ENCODE measurements at regions not wholly inside any gene's neighbourhood (a gene's known extent, or its start where the extent isn't known, plus 50 kb on each side); places are given as distances from the start of the nearest gene placed in this dataset.

DNA sequence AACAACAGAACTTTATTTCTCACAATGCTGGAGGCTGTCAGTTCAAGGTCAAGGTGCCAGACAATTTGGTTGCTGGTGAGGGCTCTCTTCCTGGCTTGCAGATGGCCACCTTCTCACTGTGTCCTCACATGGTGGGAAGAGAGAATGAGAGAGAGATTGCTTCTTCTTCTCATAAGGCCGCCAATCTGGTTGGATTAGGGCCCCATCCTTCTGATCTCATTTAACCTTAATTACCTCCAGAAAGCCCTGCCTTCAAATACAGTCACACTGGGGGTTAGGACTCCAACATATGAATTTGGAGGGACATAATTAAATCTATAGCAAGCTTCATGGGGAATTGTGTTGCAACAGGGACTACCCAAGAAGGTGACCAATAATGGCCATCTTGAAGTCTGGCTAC, 110.2 kb downstream of the LHX2 start:
- Mint-ChIP-seq H3K27me3 (ENCODE audit: low read depth) (peaks cover 4% of the 10 kb centered on the region; the same call in 1 of the 2 replicates), H3K36me3 (peaks cover 3% of the 10 kb centered on the region; the same call in 1 of the 2 replicates), H3K9me3 (peaks cover 8% of the 10 kb centered on the region), H3K27ac (no peak overlapping the region), H3K4me1 (peaks cover 7% of the 10 kb centered on the region), H3K4me3 (no peak overlapping the region)
- ChIA-PET CTCF (interaction anchor here (0.6 to 1.7 kb wide), 3 partner anchors 9 to 204 kb away, joined by 4 to 7 read pairs (median 5); no protein-coding TSS in a partner anchor), POLR2A (no interaction called here)
- TF ChIP-seq FOXP1 (CRISPR knock-in tag; IDR thresholded peaks at IDR 0.05; ENCODE audit: borderline replicate concordance) (no peak), ELF4 (CRISPR knock-in tag; IDR thresholded peaks at IDR 0.05; ENCODE audit: low read depth) (no peak)
- TF ChIP-seq, protein P1, sequence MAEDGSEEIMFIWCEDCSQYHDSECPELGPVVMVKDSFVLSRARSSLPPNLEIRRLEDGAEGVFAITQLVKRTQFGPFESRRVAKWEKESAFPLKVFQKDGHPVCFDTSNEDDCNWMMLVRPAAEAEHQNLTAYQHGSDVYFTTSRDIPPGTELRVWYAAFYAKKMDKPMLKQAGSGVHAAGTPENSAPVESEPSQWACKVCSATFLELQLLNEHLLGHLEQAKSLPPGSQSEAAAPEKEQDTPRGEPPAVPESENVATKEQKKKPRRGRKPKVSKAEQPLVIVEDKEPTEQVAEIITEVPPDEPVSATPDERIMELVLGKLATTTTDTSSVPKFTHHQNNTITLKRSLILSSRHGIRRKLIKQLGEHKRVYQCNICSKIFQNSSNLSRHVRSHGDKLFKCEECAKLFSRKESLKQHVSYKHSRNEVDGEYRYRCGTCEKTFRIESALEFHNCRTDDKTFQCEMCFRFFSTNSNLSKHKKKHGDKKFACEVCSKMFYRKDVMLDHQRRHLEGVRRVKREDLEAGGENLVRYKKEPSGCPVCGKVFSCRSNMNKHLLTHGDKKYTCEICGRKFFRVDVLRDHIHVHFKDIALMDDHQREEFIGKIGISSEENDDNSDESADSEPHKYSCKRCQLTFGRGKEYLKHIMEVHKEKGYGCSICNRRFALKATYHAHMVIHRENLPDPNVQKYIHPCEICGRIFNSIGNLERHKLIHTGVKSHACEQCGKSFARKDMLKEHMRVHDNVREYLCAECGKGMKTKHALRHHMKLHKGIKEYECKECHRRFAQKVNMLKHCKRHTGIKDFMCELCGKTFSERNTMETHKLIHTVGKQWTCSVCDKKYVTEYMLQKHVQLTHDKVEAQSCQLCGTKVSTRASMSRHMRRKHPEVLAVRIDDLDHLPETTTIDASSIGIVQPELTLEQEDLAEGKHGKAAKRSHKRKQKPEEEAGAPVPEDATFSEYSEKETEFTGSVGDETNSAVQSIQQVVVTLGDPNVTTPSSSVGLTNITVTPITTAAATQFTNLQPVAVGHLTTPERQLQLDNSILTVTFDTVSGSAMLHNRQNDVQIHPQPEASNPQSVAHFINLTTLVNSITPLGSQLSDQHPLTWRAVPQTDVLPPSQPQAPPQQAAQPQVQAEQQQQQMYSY (CRISPR knock-in tag; IDR thresholded peaks at IDR 0.05) = no peak
- DNase-seq (ENCODE audit: low spot score) (no peak), ATAC-seq (no peak)

GRCh38 chr9:124122321-124122720, 110.8 kb downstream of the LHX2 start:
- Mint-ChIP-seq H3K27ac (no peak overlapping the region), H3K4me3 (no peak overlapping the region), H3K36me3 (no peaks in the 10 kb centered on the region), H3K9me3 (peaks cover 2% of the 10 kb centered on the region; the same call in 1 of the 2 replicates), H3K4me1 (peaks cover 7% of the 10 kb centered on the region), H3K27me3 (ENCODE audit: low read depth) (no peaks in the 10 kb centered on the region; the same call in 1 of the 2 replicates)
- POLR2A ChIA-PET = no interaction called here
- DNase-seq (ENCODE audit: low spot score) = no peak
- CTCF ChIA-PET = interaction anchor here (0.5 to 1.7 kb wide), 4 partner anchors 9 to 288 kb away, joined by 3 to 5 read pairs (median 3); no protein-coding TSS in a partner anchor
- no peak for ATAC-seq
- no peak for TF ChIP-seq E2F4 (CRISPR knock-in tag; IDR thresholded peaks at IDR 0.05; ENCODE audit: borderline replicate concordance, low read depth)
- TF ChIP-seq ZNF423 (CRISPR knock-in tag; IDR thresholded peaks at IDR 0.05) = no peak
- no peak for TF ChIP-seq SMAD4 (CRISPR knock-in tag; IDR thresholded peaks at IDR 0.05)
- no peak for TF ChIP-seq ELF4 (CRISPR knock-in tag; IDR thresholded peaks at IDR 0.05; ENCODE audit: low read depth)
- no peak for TF ChIP-seq ETV6 (CRISPR knock-in tag; IDR thresholded peaks at IDR 0.05)
- no peak for TF ChIP-seq ZNF671 (CRISPR knock-in tag; IDR thresholded peaks at IDR 0.05)
- TF ChIP-seq NR3C1 (CRISPR knock-in tag; conservative IDR thresholded peaks at IDR 0.05; ENCODE audit: low read depth) = no peak

DNA sequence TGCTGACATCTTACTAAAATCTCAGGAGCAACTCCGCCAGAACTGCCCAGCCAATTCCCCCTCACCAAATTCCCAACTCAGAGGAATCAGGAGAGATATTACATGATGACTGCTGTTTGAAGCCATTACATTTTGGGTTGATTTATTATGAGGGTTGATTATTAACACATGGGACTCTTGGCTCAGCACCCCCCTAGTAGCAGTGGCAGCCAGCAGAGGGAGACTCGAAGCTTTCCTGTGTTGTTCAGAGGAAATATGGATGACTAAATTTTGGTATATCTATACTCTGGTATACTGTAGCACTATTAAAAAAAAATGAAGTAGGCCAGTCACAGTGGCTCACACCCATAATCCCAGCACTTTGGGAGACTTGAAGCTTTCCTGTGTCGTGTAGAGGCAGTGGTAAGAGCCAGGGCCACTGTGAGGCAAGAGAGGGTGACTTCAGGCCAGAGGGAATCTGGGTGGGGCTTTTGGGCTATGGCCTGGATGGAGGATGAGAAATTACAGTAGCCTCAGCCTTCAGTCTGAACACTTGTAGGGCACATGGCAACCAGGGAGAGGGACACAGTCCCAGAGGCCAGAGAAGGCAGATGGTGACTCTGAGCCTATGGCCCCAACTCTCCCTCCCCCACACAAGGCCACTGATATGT, 111.4 kb downstream of the LHX2 start:
- DNase-seq (ENCODE audit: low spot score) = no peak
- H3K4me3 Mint-ChIP-seq = no peak overlapping the region
- POLR2A ChIA-PET = no interaction called here
- no peak overlapping the region for H3K27ac Mint-ChIP-seq
- H3K4me1 Mint-ChIP-seq = peaks cover 7% of the 10 kb centered on the region
- no peaks in the 10 kb centered on the region; the same call in 1 of the 2 replicates for H3K27me3 Mint-ChIP-seq (ENCODE audit: low read depth)
- H3K9me3 Mint-ChIP-seq = no peaks in the 10 kb centered on the region
- no peaks in the 10 kb centered on the region for H3K36me3 Mint-ChIP-seq
- ATAC-seq = no peak
- CTCF ChIA-PET = interaction anchor here (0.5 to 1.7 kb wide), 5 partner anchors 9 to 287 kb away, joined by 3 to 5 read pairs (median 3); no protein-coding TSS in a partner anchor
- TF ChIP-seq MXD4 (CRISPR knock-in tag; IDR thresholded peaks at IDR 0.05; ENCODE audit: borderline replicate concordance) (no peak), ATF3 (CRISPR knock-in tag; conservative IDR thresholded peaks at IDR 0.05) (no peak), TEAD1 (CRISPR knock-in tag; IDR thresholded peaks at IDR 0.05) (no peak), ZNF423 (CRISPR knock-in tag; IDR thresholded peaks at IDR 0.05) (no peak), E2F1 (CRISPR knock-in tag; IDR thresholded peaks at IDR 0.05) (no peak), CTCF (IDR thresholded peaks at IDR 0.05) (no peak), IRF2 (CRISPR knock-in tag; IDR thresholded peaks at IDR 0.05; ENCODE audit: borderline replicate concordance, low read depth) (no peak), GRHL2 (CRISPR knock-in tag; IDR thresholded peaks at IDR 0.05; ENCODE audit: insufficient replicate concordance, severe bottlenecking) (no peak), ELF4 (CRISPR knock-in tag; IDR thresholded peaks at IDR 0.05; ENCODE audit: low read depth) (no peak)
- TF ChIP-seq, protein P2, sequence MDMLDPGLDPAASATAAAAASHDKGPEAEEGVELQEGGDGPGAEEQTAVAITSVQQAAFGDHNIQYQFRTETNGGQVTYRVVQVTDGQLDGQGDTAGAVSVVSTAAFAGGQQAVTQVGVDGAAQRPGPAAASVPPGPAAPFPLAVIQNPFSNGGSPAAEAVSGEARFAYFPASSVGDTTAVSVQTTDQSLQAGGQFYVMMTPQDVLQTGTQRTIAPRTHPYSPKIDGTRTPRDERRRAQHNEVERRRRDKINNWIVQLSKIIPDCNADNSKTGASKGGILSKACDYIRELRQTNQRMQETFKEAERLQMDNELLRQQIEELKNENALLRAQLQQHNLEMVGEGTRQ (CRISPR knock-in tag; IDR thresholded peaks at IDR 0.05) = no peak
- TF ChIP-seq, protein P3, sequence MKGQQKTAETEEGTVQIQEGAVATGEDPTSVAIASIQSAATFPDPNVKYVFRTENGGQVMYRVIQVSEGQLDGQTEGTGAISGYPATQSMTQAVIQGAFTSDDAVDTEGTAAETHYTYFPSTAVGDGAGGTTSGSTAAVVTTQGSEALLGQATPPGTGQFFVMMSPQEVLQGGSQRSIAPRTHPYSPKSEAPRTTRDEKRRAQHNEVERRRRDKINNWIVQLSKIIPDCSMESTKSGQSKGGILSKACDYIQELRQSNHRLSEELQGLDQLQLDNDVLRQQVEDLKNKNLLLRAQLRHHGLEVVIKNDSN (CRISPR knock-in tag; IDR thresholded peaks at IDR 0.05) = no peak
